ENCODE measurements at regions not wholly inside any gene's neighbourhood (a gene's known extent, or its start where the extent isn't known, plus 50 kb on each side); places are given as distances from the start of the nearest gene placed in this dataset.
"Not testable (repeated sequence)": the region's sequence is repeated elsewhere in the genome, so short reads cannot be mapped to it uniquely, and the experiment has no call there.

- no peak overlapping the region for H3K4me3 ChIP-seq (replicated peaks in 1 of 2; ENCODE audit: low read depth in 2 of 2, low read length in 2 of 2)
- TF ChIP-seq, protein P1, sequence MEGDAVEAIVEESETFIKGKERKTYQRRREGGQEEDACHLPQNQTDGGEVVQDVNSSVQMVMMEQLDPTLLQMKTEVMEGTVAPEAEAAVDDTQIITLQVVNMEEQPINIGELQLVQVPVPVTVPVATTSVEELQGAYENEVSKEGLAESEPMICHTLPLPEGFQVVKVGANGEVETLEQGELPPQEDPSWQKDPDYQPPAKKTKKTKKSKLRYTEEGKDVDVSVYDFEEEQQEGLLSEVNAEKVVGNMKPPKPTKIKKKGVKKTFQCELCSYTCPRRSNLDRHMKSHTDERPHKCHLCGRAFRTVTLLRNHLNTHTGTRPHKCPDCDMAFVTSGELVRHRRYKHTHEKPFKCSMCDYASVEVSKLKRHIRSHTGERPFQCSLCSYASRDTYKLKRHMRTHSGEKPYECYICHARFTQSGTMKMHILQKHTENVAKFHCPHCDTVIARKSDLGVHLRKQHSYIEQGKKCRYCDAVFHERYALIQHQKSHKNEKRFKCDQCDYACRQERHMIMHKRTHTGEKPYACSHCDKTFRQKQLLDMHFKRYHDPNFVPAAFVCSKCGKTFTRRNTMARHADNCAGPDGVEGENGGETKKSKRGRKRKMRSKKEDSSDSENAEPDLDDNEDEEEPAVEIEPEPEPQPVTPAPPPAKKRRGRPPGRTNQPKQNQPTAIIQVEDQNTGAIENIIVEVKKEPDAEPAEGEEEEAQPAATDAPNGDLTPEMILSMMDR (IDR thresholded peaks at IDR 0.05; ENCODE audit: low read depth, low read length): no peak
- no peak for DNase-seq (ENCODE audit: low read depth in 2 of 2)
Measured at GRCh38 chr4:177251237-177251636, 58.4 kb upstream of the NEIL3 start.

DNA sequence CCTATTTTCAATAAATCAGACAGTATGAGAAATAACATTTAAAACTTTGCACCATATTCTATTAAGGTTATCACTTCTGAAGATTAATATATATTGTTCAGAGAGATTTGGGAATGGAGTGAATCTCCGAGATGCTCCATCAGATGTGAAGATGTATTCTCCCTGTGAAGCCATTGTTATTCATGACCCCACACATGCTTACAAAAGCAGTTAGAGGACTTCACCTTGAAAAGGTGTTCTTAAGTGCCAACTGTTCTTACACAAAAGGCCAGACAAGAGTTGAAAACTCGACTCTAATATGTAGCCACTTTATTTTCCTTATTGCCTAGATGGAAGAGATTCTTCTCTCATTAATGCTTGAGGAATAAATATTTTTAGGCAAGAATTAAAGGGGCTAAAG, 54.3 kb upstream of the NEIL3 start:
- DNase-seq (ENCODE audit: low read depth in 2 of 2): no peak
- no peak overlapping the region for H3K4me3 ChIP-seq (replicated peaks in 1 of 2; ENCODE audit: low read depth in 2 of 2, low read length in 2 of 2)
- TF ChIP-seq, protein P1 (IDR thresholded peaks at IDR 0.05; ENCODE audit: low read depth, low read length): no peak

GRCh38 chr4:177256950-177257349, 52.7 kb upstream of the NEIL3 start:
- no peak overlapping the region for H3K4me3 ChIP-seq (replicated peaks in 1 of 2; ENCODE audit: low read depth in 2 of 2, low read length in 2 of 2)
- TF ChIP-seq, protein P1 (IDR thresholded peaks at IDR 0.05; ENCODE audit: low read depth, low read length): no peak
- peak in 1 of 2 donors; percentile 38 for DNase-seq (ENCODE audit: low read depth in 2 of 2)

GRCh38 chr4:177259466-177259865, 50.2 kb upstream of the NEIL3 start:
- H3K4me3 ChIP-seq (replicated peaks in 1 of 2; ENCODE audit: low read depth in 2 of 2, low read length in 2 of 2); DNase-seq (ENCODE audit: low read depth in 2 of 2): not testable (repeated sequence)
